ENCODE measurements at regions not wholly inside any gene's neighbourhood (a gene's known extent, or its start where the extent isn't known, plus 50 kb on each side); places are given as distances from the start of the nearest gene placed in this dataset.

- Histone ChIP-seq H3K27ac (no peak overlapping the region), H3K4me1 (no peaks in the 10 kb centered on the region), H3K9me3 (no peaks in the 10 kb centered on the region), H3K4me3 (no peak overlapping the region), H3K27me3 (no peaks in the 10 kb centered on the region), H3K36me3 (no peaks in the 10 kb centered on the region)
- TF ChIP-seq CTCF (IDR thresholded peaks at IDR 0.05) (no peak), POLR2A (IDR thresholded peaks at IDR 0.05) (no peak)
- intact Hi-C loops (cut with DNase I), result no loop called here
- WGBS, 2 donors, result 69 to 75% methylated on average over 4 of the region's 4 CpGs
- DNase-seq, result no peak
Measured at GRCh38 chr10:62900829-62901571, 84.8 kb upstream of the EGR2 start.

- 69 to 76% methylated on average over 3 of the region's 3 CpGs for WGBS, 2 donors
- Histone ChIP-seq H3K27me3 (no peaks in the 10 kb centered on the region), H3K9me3 (no peaks in the 10 kb centered on the region), H3K27ac (no peak overlapping the region), H3K4me3 (no peak overlapping the region), H3K4me1 (no peaks in the 10 kb centered on the region), H3K36me3 (no peaks in the 10 kb centered on the region)
- TF ChIP-seq POLR2A (IDR thresholded peaks at IDR 0.05) (no peak), CTCF (IDR thresholded peaks at IDR 0.05) (no peak)
- no peak for DNase-seq
- intact Hi-C loops (cut with DNase I), result no loop called here
Measured at GRCh38 chr10:62899311-62899710, 83.1 kb upstream of the EGR2 start.

- TF ChIP-seq POLR2A (IDR thresholded peaks at IDR 0.05) (no peak), CTCF (IDR thresholded peaks at IDR 0.05) (no peak)
- intact Hi-C loops (cut with DNase I), result no loop called here
- H3K27me3 ChIP-seq, result no peaks in the 10 kb centered on the region
- H3K4me3 ChIP-seq, result no peak overlapping the region
- H3K36me3 ChIP-seq, result no peaks in the 10 kb centered on the region
- 72 to 77% methylated on average over 2 to 3 of the region's 4 CpGs for WGBS, 2 donors
- DNase-seq, result no peak
- H3K27ac ChIP-seq, result no peak overlapping the region
- H3K4me1 ChIP-seq, result no peaks in the 10 kb centered on the region
- H3K9me3 ChIP-seq, result no peaks in the 10 kb centered on the region
Measured at GRCh38 chr10:62895063-62895462, 78.9 kb upstream of the EGR2 start.

- no peak for DNase-seq
- Histone ChIP-seq H3K4me1 (no peaks in the 10 kb centered on the region), H3K27me3 (no peaks in the 10 kb centered on the region), H3K36me3 (no peaks in the 10 kb centered on the region), H3K9me3 (no peaks in the 10 kb centered on the region), H3K27ac (no peak overlapping the region), H3K4me3 (no peak overlapping the region)
- intact Hi-C loops (cut with DNase I), result no loop called here
- TF ChIP-seq POLR2A (IDR thresholded peaks at IDR 0.05), result no peak
- no peak for TF ChIP-seq CTCF (IDR thresholded peaks at IDR 0.05)
- WGBS, 2 donors, result 88 to 91% methylated on average over 3 of the region's 3 CpGs
Measured at GRCh38 chr10:62894156-62894555, 78.0 kb upstream of the EGR2 start.

- H3K36me3 ChIP-seq, result no peaks in the 10 kb centered on the region
- H3K4me3 ChIP-seq, result no peak overlapping the region
Measured at GRCh38 chr10:62893036-62893435, 76.9 kb upstream of the EGR2 start.

More at GRCh38 chr10:62893036-62893435, 76.9 kb upstream of the EGR2 start:
- no peak for DNase-seq
- Histone ChIP-seq H3K4me1 (no peaks in the 10 kb centered on the region), H3K27ac (no peak overlapping the region), H3K27me3 (no peaks in the 10 kb centered on the region), H3K9me3 (no peaks in the 10 kb centered on the region)
- intact Hi-C loops (cut with DNase I), result no loop called here
- TF ChIP-seq CTCF (IDR thresholded peaks at IDR 0.05) (no peak), POLR2A (IDR thresholded peaks at IDR 0.05) (no peak)
- 57 to 100% methylated on average over 1 of the region's 1 CpG for WGBS, 2 donors

All from esophagus squamous epithelium (tissue), 5 donors.